Inflammatory macrophage treated with lipopolysaccharide for 4 hours (primary cell): ENCODE measurements at regions not wholly inside any gene's neighbourhood (a gene's known extent, or its start where the extent isn't known, plus 50 kb on each side); places are given as distances from the start of the nearest gene placed in this dataset.

Experiments
- DNase-seq: peaks from one replicate; pipeline ENCODE4 v3.0.0-alpha.2; 2020

GRCh38 chr20:1845163-1845523 lies 50.1 kb upstream of the SIRPA start:
- DNase-seq, result no peak

- peak; percentile 97 for DNase-seq
These were observed 50.7 kb upstream of the SIRPA start for GRCh38 chr20:1844325-1845162.

GRCh38 chr20:1842281-1842680 lies 52.9 kb upstream of the SIRPA start:
- DNase-seq, result no peak

GRCh38 chr20:1841554-1842140 lies 53.6 kb upstream of the SIRPA start:
- DNase-seq, result peak; percentile 65

- peak; percentile 51 for DNase-seq
These were observed 54.2 kb upstream of the SIRPA start for GRCh38 chr20:1840817-1841553.

GRCh38 chr20:1839376-1840317 lies 55.6 kb upstream of the SIRPA start:
- peak; percentile 50 for DNase-seq

- no peak for DNase-seq
These were observed 56.5 kb upstream of the SIRPA start for GRCh38 chr20:1838556-1839279.

- no peak for DNase-seq
These were observed 59.8 kb upstream of the SIRPA start for GRCh38 chr20:1835186-1836035.

- no peak for DNase-seq
These were observed 61.2 kb upstream of the SIRPA start for GRCh38 chr20:1833728-1834726.

- no peak for DNase-seq
These were observed 62.0 kb upstream of the SIRPA start for GRCh38 chr20:1833216-1833615.

- no peak for DNase-seq
These were observed 62.6 kb upstream of the SIRPA start for GRCh38 chr20:1832634-1833033.

- DNase-seq, result no peak
These were observed 63.6 kb upstream of the SIRPA start for GRCh38 chr20:1831606-1832005.

GRCh38 chr20:1831096-1831495 lies 64.1 kb upstream of the SIRPA start:
- peak; percentile 62 for DNase-seq

GRCh38 chr20:1830240-1830639 lies 65.0 kb upstream of the SIRPA start:
- no peak for DNase-seq

GRCh38 chr20:1829531-1829930 lies 65.7 kb upstream of the SIRPA start:
- DNase-seq, result no peak

- DNase-seq, result no peak
These were observed 66.4 kb upstream of the SIRPA start for GRCh38 chr20:1828786-1829131.

GRCh38 chr20:1827974-1828785 lies 67.0 kb upstream of the SIRPA start:
- peak; percentile 64 for DNase-seq

- DNase-seq, result no peak
These were observed 67.7 kb upstream of the SIRPA start for GRCh38 chr20:1827510-1827973.

GRCh38 chr20:1825938-1826445 lies 69.2 kb upstream of the SIRPA start:
- no peak for DNase-seq
